ENCODE measurements at regions not wholly inside any gene's neighbourhood (a gene's known extent, or its start where the extent isn't known, plus 50 kb on each side); places are given as distances from the start of the nearest gene placed in this dataset.
A peak's percentile ranks its signal among the peaks of the same experiment; 100 is the strongest.
"Not testable (repeated sequence)": the region's sequence is repeated elsewhere in the genome, so short reads cannot be mapped to it uniquely, and the experiment has no call there.

DNA sequence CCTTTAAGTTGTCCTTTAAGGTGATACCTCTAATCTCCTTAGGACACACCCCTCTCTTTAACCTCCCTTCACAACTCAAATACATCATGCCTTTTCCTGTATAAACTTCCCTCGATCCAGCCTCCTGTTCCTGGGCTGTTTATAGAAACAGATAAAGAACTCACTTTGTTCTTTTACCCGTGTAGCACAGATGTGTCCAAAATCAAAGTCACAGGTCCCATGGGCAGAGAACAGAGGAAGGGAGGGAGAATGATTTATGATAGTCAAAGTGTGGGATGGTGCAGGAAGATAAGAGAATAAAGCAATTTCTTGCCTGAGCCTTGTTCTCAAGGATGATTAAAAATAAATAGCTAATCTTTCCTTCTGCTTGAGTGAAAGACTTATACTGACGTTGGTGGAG lies 50.3 kb upstream of the CABCOCO1 start:
- DNase-seq, result peak; percentile 41

DNA sequence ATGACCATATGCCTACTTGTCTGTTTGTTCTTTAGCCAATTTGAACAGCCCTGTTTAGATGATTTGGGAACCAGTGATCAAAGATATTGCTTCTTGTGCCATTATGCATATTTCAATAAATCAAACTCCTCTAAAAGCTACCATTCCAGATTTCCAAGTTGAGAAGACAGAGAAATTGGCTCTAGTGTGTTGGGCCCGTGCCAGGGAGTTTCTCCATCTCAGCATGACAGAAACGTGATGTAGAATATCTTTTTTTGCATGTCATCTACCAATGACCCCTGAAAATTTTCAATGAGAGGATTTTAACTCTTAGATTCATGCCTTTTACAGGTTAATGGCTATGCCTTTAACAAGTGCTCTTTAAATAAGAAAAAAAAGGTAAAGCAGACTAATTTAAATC lies 50.7 kb upstream of the CABCOCO1 start:
- DNase-seq, result no peak

DNA sequence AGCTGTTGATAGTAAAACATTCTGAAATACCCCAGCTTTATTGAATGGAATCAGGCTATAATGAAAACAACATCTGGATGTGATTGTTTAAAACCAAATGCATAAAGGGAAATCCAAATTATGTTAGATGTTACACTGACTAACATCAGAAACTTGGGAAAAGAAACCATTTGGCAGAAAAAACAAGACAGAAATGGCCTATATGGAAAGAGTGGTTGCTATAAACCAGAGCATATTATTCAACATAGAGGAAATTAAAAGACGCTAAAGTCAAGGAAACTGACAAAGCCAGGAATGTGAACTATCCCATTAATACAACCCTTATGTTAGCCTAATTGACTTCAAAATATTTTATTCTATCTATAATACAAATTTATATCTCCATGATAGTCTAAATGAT lies 53.0 kb upstream of the CABCOCO1 start:
- no peak for DNase-seq

DNA sequence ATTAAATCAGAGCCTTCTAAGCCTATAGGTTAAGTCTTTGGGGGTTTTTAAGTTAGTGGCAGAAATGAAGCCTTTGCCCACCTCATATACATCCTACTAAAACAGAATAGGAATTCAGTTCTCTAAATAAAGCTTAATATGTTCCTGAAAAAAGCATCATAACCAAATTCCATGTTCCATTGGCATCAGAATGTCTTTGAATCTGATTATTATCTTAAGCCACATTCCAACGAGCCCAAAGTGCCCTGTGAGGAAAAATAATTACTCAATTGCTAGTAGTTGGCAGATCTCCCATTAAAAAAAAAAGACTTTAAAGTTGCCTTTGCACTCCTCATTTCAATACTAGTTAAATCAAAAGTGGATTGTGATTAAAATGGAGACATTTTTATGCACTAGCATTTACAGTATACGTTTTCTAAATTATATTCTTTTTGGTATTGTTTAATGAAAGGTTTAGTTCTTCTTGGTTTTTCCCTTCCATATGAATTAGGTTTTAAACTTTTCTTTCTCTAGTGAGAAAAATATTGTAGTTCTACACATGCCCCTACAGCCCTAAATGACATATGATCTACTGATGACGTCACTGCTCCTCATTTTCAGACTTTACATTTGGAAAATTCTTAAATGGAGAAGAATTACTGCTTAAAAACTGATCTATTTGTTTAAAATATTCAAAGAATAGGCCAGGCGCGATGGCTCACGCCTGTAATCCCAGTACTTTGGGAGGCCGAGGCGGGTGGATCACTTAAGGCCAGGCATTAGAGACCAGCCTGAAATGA lies 54.3 kb upstream of the CABCOCO1 start:
- peak; percentile 51 for DNase-seq

DNA sequence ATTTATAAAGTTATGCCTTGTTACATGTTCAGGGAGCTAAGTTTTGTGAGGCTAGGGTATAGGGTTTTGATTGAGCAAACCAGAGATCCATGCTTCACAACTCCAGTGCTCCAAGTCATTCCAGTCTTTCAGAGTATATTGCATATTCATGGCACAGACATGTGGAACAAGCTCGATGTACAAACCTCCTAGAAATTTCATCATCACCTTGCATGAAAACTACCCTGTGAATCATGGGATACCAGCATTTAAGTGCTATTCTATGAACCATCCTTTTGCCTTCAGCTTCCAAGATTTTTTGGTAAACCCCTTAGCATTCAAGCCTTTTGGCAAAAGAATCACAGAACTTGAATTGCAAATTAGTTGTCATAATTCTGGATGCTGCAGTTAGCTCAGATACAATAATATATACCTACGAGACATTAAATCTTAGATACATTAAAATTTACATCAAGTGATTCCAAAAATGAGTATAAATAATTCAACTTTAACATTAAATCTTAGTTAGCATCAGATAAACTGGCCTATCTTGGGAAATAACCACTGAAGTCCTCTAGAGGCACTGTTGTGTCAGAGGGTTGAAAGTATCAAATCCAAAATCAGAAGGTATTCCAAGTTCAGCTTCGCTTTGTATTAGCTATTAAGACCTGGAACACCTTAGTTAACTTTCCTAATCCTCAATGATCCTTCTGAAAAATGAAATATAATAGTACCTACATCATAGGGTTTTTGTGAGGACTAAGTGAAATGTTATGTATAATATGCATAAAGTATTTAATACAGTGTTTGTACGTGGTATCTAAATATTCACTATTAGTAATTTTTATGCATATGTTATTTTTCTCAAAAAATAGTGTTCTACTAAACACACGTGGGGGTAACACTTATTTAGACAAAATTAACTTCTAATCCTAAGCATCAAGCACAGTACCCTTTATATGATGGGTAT lies 55.5 kb upstream of the CABCOCO1 start:
- DNase-seq, result no peak

DNA sequence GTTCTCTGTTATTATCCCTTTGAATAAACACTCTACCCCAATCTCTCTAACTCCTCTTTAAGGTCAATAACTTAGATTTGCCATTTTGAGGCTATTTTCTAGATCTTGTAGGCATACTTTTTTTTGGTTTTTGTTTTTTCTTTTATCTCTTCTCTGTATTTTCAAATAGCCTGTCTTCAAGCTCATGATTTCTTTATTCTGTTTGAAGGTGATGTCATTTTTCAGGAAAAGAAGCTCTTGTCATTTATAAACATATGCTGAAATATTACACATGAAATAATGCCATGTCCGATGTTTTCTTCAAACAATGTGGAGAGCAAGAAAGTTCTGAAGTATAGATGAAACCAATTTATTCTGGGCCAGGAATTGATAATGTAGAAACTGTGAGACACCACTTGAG lies 57.5 kb upstream of the CABCOCO1 start:
- no peak for DNase-seq

DNA sequence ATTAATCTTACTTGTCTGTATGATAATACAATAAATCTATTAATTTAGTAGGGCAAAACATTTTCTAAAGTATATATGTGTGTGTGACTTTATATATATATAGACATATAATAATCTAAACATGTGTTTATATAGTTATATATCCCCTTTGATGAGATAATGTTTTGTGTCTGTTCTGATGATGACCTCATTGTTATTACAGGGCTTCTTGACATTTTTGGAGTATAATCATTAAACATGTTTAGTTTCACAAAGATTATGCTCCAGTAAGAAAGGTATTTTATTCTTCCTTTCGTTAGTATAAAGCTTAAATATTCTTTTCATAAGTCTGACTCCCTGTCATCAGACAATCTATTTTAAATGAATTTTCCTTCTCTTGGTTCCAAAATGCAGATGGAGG lies 62.3 kb upstream of the CABCOCO1 start:
- peak; percentile 48 for DNase-seq

DNA sequence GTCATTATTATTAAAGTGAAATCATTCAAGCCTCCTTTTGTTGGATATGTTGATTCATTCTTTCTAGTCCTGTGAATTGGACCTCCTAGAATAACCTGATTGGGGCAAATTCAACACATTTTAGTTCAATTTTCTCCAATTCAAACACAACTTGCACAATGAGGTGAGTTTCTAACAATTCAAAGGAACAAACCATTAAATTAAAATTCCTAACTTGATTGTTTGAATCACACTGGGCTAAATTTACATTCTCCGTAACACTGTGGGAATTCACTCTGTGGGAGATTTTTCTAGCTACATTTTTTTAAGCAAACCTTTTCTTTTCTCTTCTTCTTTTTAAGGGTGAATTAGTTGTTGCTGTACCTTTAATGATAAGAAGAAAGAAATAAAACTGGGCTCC lies 68.3 kb upstream of the CABCOCO1 start:
- no peak for DNase-seq

DNA sequence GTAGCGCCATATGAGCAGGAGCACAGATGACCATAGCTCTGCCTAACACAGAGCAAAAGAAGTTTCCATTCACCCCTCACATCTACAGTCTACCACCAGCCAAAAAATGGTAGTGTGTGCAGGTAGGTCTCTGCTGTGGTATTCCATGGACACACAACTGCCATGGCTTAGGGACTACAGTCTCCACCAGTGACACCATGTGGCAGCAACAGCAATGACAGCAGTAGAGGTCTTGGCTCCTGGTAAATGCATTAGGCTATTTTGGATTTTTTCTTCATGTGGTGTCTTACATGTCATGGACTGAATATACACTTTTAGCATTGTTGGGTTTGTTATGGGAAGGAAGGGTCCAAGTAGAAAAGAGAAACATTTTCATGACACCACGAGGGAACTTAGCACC lies 70.1 kb upstream of the CABCOCO1 start:
- DNase-seq, result no peak

DNA sequence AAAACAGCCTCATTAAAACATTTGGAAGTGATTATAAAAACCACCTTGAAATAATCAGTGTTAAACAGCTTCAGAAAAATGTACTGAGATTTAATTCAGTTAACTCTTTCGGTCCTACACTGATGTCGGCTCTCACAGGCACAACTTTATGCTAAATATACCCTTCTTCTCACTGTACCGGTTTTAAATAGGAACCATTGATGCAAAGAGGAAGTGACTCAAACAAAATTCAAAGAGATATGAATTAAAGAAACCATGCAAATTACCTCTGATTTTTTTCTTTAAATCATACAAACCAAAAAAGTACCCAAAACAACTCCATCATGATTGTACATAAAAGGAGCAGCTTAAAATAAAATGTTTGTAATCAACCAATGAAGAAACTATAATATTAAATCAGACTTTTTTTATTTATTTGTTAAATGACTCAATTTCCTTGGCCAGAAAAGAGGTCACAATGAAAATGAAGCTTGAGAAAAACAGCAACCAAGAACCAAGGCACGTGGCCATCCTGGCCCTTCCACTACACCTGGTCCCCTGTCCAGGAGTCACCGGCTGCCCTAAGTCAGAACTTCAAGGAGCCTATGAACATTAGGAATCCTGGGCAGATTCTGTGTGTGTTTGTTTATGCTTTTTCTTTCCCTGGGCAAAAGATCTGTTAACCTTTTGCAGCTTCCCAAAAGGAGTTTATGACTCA lies 73.0 kb upstream of the CABCOCO1 start:
- DNase-seq, result no peak

DNA sequence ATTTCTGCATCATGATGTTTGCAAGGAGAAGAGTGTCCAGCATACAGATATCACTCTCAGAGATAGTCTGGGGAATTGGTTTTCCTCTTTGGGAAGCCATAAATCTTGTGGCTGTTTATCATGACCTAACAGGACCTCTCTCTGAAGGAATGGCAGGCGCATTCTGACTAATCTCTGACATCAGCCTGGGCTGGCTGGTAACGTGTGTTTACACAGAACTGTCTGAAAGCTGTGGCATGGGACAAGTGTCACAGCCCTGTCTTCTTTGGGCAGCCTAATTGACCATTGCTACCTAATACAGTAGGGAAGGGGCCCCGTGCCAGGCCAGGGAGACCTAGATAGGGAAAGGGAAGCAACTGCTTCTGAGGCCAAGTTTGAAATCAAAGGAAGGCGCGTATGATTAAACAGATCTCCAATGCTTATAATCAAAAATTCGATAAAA lies 73.9 kb upstream of the CABCOCO1 start:
- DNase-seq, result no peak

DNA sequence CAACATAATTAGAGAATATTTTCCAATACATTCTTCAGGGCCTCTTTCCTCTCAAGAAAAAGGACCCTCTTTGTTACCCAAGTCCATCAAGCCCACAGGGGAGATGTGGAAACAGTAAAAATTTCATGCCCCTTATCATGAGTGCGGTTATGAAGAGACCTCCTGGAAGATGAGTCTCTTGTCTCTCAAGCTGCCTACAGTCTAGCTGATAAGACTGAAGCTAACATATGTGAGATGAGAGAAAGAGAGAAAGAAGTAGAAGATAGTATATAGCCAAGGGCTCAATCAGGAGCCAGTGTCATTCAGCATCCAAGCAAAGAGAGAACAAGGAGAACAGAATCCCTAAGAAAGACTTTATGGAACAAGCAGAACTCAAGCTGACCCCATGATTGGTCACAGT lies 75.9 kb upstream of the CABCOCO1 start:
- DNase-seq, result no peak

DNA sequence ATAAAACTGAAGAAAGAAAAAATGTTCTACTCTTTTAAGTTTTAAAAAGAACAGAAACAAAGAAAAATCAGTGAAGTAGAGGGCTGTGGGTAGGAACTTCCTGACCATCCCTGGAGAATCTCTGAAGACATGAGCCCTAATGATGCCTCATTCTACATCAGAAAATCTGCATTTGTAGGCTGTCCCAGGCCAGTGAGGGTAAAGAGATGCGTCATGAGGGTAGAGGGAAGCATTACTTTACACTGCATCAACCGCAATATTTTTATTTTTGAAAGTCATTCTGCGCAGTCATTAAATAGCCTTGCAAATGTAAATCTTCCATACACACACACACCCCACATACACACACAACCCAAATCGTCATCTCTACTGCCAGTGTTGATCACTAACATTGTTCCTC lies 82.1 kb upstream of the CABCOCO1 start:
- DNase-seq, result no peak

DNA sequence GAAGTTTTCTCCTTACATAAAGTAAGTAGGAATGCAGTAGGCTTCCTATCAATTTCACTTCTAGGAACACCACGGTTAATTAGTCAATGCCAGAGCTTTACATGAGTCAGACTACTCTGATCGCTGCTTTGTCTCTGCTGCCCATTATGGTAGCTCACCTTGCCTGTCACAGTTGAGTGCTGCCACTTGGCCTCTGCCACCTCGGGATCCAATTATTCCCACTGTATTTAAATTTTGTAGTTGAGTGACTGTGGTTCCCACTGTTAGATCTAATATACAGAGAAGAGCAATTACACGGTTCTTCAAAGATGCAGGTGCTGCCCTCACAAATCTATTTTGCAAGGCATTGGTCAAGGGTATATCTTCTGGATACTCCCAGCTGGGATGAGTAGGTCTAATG lies 92.5 kb upstream of the CABCOCO1 start:
- not testable (repeated sequence) for DNase-seq

DNA sequence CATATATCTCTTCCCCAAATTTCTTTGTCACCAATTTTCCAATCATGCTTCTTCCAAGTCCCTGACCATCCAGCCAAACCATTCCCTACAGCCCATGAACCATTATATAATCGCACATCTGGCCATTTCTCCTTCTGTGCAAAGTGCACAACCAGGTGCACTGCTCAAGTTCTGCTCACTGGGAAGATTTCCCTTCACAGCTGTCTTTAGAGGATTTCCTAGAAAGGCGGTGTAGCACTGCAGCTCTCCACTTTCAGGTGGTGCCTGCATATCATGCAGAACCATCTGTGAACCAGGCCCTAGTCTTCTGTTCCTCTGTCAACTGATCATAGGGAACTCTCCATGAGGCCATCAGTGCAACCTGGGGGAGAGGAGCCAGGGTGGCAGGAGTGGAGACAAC lies 95.0 kb upstream of the CABCOCO1 start:
- DNase-seq, result no peak

DNA sequence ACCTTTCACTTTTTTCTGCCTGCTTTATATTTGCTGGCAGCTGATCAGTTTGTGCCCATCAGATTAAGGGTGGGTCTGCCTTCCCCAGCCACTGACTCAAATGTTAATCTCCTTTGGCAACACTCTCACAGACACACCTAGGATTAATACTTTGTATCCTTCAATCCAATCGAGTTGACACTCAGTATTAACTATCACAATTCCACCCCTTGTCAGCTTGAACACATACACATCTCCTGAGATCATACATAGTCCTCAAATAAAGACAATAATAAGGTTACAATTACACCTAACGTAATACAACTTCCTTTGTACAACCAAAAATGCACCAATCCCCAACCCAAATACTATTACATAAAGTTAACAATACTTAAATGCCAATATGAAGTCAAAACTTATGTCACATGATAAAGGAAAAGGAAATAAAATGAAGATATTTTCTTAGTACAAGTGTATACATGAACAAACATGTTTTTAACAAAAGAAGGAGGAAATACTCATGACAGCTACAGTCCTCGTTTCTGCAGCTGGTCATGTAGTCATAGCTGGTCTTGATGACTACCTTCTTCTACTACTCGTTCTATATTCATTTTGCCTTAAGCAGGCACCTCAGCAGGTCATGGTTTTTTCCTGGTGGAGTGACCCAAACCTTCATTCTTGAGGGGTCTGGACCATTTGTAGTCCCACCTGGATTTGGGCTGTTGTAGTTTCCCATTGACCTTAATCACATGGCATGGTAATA lies 96.7 kb upstream of the CABCOCO1 start:
- DNase-seq, result no peak

DNA sequence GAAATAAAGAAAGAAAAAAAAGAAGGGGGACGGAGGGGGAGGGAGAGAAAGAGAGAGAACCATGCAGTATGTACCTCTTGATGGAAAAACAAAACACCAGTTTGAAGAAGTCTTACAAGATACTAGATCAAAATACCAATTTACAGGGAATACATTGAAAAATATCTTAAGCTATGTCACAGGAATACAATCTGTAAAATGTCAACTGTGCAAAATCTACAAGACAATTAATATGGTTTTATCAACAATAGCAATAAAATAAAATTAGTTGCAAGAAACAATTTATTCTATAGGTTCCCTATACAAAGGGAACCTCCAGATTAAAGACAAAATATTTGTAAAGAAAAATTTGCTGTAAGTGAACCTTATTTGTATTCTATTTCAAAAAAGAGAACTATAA lies 98.3 kb upstream of the CABCOCO1 start:
- no peak for DNase-seq

DNA sequence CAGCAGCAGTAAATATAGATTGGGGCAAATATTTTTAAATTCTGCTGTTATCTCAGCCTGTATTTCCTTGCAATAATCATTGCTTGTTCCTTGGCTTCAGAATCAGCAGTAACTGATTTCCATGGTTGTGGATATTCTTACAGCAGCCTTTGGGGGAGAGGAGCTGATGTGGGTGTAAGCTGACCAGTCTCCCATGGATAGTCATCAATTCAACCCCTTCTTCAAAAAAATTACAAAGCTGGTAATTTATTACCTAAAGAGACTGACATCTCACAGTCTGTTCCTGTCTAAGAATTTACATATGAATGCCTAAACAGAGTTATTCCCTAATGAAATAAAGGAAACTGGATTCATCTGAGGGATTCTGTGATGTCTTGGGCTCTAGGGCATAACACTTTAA lies 103.1 kb upstream of the CABCOCO1 start:
- no peak for DNase-seq

DNA sequence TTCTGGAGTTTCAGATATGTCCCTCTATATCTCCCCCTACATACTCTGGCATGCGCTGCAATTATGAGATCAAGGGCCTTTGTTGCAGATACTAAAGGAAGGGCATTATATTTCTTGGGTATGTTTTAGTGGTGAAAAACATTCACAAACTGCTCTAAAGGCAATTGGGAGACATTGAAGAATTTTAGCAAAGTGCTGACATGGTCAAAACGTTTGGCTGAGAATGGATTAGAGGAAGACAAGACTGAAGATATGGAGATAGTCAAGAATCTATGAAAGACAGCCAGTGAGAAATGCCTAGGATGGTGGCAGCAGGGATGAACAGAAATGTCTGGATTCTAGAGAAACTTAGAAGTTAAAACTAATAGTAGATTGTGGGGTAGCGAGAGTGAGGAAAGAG lies 104.5 kb upstream of the CABCOCO1 start:
- no peak for DNase-seq

DNA sequence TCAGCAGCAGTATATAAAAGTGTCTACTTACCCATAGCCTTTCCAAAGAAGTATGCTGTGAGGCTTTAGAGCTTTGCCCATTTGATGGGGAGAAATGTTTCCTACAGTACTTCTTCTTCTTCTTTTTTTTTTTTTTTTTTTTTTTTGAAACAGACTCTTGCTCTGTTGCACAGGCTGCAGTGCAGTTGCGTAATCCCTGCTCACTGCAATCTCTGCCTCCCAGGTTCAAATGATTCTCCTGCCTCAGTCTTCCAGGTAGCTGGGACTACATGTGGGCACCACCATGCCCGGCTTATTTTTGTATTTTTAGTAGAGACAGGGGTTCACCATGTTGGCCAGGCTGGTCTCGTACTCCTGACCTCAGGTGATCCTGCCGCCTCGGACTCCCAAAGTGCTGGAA lies 101.7 kb upstream of the TMEM26 start:
- DNase-seq, result no peak

DNA sequence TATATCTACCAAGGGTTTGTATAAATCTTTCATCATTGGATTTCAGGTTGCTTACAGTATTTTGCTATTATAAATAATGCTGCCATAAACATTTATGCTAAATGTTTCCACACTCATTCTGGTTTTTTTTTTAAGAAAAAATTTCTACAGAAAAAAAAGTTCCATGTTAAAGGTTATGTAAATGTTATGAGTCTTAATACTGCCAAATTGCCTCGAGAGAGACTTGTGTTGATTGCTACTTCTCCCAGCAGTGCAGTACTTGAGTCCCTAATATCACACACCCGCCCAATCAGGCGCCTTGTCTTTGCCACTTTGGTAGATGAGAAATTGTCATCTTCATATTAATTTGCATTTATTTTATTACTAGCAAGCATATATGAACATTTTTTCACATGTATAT lies 96.7 kb upstream of the TMEM26 start:
- no peak for DNase-seq

DNA sequence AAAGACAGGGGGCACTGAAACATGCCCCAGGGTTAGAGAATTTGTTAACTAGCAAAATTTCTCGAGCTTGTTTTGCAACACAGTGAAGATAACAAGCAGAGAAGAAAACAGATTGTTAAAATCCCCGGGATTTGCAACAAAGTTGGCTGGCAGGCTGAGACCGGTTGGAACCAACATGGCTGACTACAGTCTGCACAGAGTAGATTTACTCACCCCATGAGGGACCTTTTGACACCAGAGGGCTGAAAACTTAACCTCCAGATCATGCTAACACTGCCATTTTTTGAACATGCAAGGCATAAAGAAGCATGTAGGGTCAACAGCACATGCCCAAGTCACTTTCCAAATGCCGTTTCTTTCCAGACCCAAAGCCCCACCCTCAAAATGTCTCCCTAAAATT lies 95.2 kb upstream of the TMEM26 start:
- DNase-seq, result no peak

DNA sequence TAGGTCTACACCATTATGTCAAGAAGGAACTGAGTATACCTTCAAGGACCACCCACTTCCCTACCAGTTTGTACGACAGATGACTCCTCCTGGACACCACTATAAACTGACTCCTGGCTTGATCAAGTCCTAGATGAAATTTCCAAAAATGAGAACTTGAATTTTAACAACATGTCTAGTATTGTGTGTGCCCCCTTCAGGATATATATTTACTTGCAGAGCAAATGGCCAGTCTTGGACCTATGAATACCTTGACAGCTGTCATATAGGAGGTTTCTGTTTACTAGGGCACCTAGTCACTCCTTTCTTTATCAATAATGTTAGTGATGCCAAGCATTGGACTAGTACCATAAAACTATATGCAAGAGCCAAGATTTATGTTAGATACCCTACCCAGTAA lies 94.1 kb upstream of the TMEM26 start:
- DNase-seq, result no peak

Data from kidney glomerular epithelial cell (primary cell).